ENCODE measurements at regions not wholly inside any gene's neighbourhood (a gene's known extent, or its start where the extent isn't known, plus 50 kb on each side); places are given as distances from the start of the nearest gene placed in this dataset.

GRCh38 chr12:93146970-93147369 lies 217.9 kb upstream of the EEA1 start:
- H3K4me2 ChIP-seq (ENCODE audit: low read length): no peak overlapping the region
- H3K9me2 ChIP-seq (replicated peaks; ENCODE audit: low read length): no peaks in the 10 kb centered on the region
- H3K9ac ChIP-seq (ENCODE audit: low read length): no peak overlapping the region
- H3K27ac ChIP-seq (ENCODE audit: low read length): no peak overlapping the region
- H3K27me3 ChIP-seq (ENCODE audit: low read length): no peaks in the 10 kb centered on the region
- no peaks in the 10 kb centered on the region for H3K9me3 ChIP-seq (ENCODE audit: low read length)
- H4K20me1 ChIP-seq (ENCODE audit: low read length): no peaks in the 10 kb centered on the region
- ChIA-PET CTCF (no interaction called here), POLR2A (ENCODE audit: unreplicated experiment) (interaction anchor here (0.6 kb wide), 1 partner anchor 9 kb away, joined by 6 read pairs; no protein-coding TSS in a partner anchor)
- intact Hi-C loops (cut with micrococcal nuclease): no loop called here
- no peak overlapping the region for H2AFZ ChIP-seq (ENCODE audit: low read length)
- peaks cover 27% of the 10 kb centered on the region for H3K4me1 ChIP-seq (ENCODE audit: insufficient read depth, low read length)
- DNase-seq: no peak
- H3F3A ChIP-seq (ENCODE audit: low read length, unreplicated experiment): no peaks in the 10 kb centered on the region
- TF ChIP-seq EZH2 (IDR thresholded peaks at IDR 0.05; ENCODE audit: low read length, unreplicated experiment): no peak
- TF ChIP-seq CTCF (conservative IDR thresholded peaks at IDR 0.05; ENCODE audit: low read depth, low read length): no peak
- no peak for TF ChIP-seq EZH2phosphoT487 (IDR thresholded peaks at IDR 0.05; ENCODE audit: borderline replicate concordance, low read length)
- no TSS peak for BruUV-seq (replicated peaks)
- no peaks in the 10 kb centered on the region for H3K79me2 ChIP-seq (ENCODE audit: low read length)
- ATAC-seq: no peak
- no peak overlapping the region for H3K4me3 ChIP-seq (ENCODE audit: low read length)
- no peaks in the 10 kb centered on the region for H3K36me3 ChIP-seq (ENCODE audit: low read depth, low read length)

GRCh38 chr12:93148412-93148811 lies 219.3 kb upstream of the EEA1 start:
- Histone ChIP-seq H3F3A (ENCODE audit: low read length, unreplicated experiment) (no peaks in the 10 kb centered on the region), H3K9ac (ENCODE audit: low read length) (no peak overlapping the region), H2AFZ (ENCODE audit: low read length) (no peak overlapping the region), H3K4me3 (ENCODE audit: low read length) (no peak overlapping the region), H3K27me3 (ENCODE audit: low read length) (no peaks in the 10 kb centered on the region), H3K9me2 (replicated peaks; ENCODE audit: low read length) (no peaks in the 10 kb centered on the region), H3K79me2 (ENCODE audit: low read length) (no peaks in the 10 kb centered on the region), H3K9me3 (ENCODE audit: low read length) (no peaks in the 10 kb centered on the region), H4K20me1 (ENCODE audit: low read length) (no peaks in the 10 kb centered on the region), H3K27ac (ENCODE audit: low read length) (no peak overlapping the region), H3K4me2 (ENCODE audit: low read length) (no peak overlapping the region), H3K36me3 (ENCODE audit: low read depth, low read length) (no peaks in the 10 kb centered on the region), H3K4me1 (ENCODE audit: insufficient read depth, low read length) (peaks cover 27% of the 10 kb centered on the region)
- DNase-seq: no peak
- POLR2A ChIA-PET (ENCODE audit: unreplicated experiment): no interaction called here
- no TSS peak for BruUV-seq (replicated peaks)
- ATAC-seq: no peak
- no peak for TF ChIP-seq EZH2 (IDR thresholded peaks at IDR 0.05; ENCODE audit: low read length, unreplicated experiment)
- intact Hi-C loops (cut with micrococcal nuclease): no loop called here
- CTCF ChIA-PET: no interaction called here

GRCh38 chr12:93149229-93149628 lies 220.1 kb upstream of the EEA1 start:
- CTCF ChIA-PET: no interaction called here
- no peaks in the 10 kb centered on the region for H3K36me3 ChIP-seq (ENCODE audit: low read depth, low read length)
- ATAC-seq: no peak

More at GRCh38 chr12:93149229-93149628, 220.1 kb upstream of the EEA1 start:
- Histone ChIP-seq H3K27ac (ENCODE audit: low read length) (no peak overlapping the region), H2AFZ (ENCODE audit: low read length) (no peak overlapping the region), H3K9ac (ENCODE audit: low read length) (no peak overlapping the region), H3F3A (ENCODE audit: low read length, unreplicated experiment) (no peaks in the 10 kb centered on the region), H3K27me3 (ENCODE audit: low read length) (no peaks in the 10 kb centered on the region), H3K4me2 (ENCODE audit: low read length) (no peak overlapping the region), H3K4me1 (ENCODE audit: insufficient read depth, low read length) (peaks cover 20% of the 10 kb centered on the region), H3K9me3 (ENCODE audit: low read length) (no peaks in the 10 kb centered on the region), H3K79me2 (ENCODE audit: low read length) (no peaks in the 10 kb centered on the region), H3K4me3 (ENCODE audit: low read length) (no peak overlapping the region), H3K9me2 (replicated peaks; ENCODE audit: low read length) (no peaks in the 10 kb centered on the region), H4K20me1 (ENCODE audit: low read length) (no peaks in the 10 kb centered on the region)
- TF ChIP-seq CTCF (conservative IDR thresholded peaks at IDR 0.05; ENCODE audit: low read depth, low read length): no peak
- no peak for TF ChIP-seq EZH2phosphoT487 (IDR thresholded peaks at IDR 0.05; ENCODE audit: borderline replicate concordance, low read length)
- TF ChIP-seq EZH2 (IDR thresholded peaks at IDR 0.05; ENCODE audit: low read length, unreplicated experiment): no peak
- intact Hi-C loops (cut with micrococcal nuclease): no loop called here
- POLR2A ChIA-PET (ENCODE audit: unreplicated experiment): no interaction called here
- no TSS peak for BruUV-seq (replicated peaks)
- no peak for DNase-seq

Measured in PC-3 (cell line).